Liver (tissue), 8 donors: ENCODE measurements at regions not wholly inside any gene's neighbourhood (a gene's known extent, or its start where the extent isn't known, plus 50 kb on each side); places are given as distances from the start of the nearest gene placed in this dataset.

Source experiments
- DNase-seq: peaks from one replicate; pipeline ENCODE4 v3.0.0-alpha.2; 2017; ENCODE audit warnings: low spot score
- H3K27ac ChIP-seq, 2 donors: one replicate each; pipeline ENCODE4 v1.7.0; 2013; ENCODE audit warnings: inconsistent platforms in 2 of 2, low read length in 2 of 2, control low read depth in 1 of 2, low read depth in 1 of 2, mild to moderate bottlenecking in 1 of 2
- H3K27me3 ChIP-seq, 4 donors: one replicate each; pipeline versions ENCODE4 v1.6.1 to v1.7.0; 2013; ENCODE audit warnings: low read length in 3 of 4, inconsistent platforms in 1 of 4, mild to moderate bottlenecking in 1 of 4, moderate library complexity in 1 of 4; ENCODE audit not compliant: control insufficient read depth in 4 of 4, insufficient read depth in 4 of 4
- H3K36me3 ChIP-seq, 4 donors: one replicate each; pipeline versions ENCODE4 v1.6.1 to v1.7.0; 2013; ENCODE audit warnings: low read length in 3 of 4, mild to moderate bottlenecking in 3 of 4, low read depth in 1 of 4, moderate library complexity in 1 of 4; ENCODE audit not compliant: control insufficient read depth in 4 of 4, insufficient read depth in 3 of 4
- H3K4me1 ChIP-seq, 4 donors: one replicate each; pipeline versions ENCODE4 v1.6.1 to v1.7.0; 2013; ENCODE audit warnings: low read length in 3 of 4, mild to moderate bottlenecking in 3 of 4, moderate library complexity in 1 of 4; ENCODE audit not compliant: control insufficient read depth in 4 of 4, insufficient read depth in 4 of 4
- H3K4me3 ChIP-seq, 3 donors: one replicate each; pipeline versions ENCODE4 v1.6.1 to v1.7.0; 2013; ENCODE audit warnings: low read length in 3 of 3, control low read depth in 1 of 3, low read depth in 1 of 3, mild to moderate bottlenecking in 1 of 3
- H3K9ac ChIP-seq, 2 donors: one replicate each; pipeline ENCODE4 v1.7.0; 2013; ENCODE audit warnings: low read length in 2 of 2, mild to moderate bottlenecking in 2 of 2, moderate library complexity in 2 of 2, control low read depth in 1 of 2, low read depth in 1 of 2
- H3K9me3 ChIP-seq, 4 donors: one replicate each; pipeline versions ENCODE4 v1.6.1 to v1.7.0; 2013; ENCODE audit warnings: low read length in 3 of 4; ENCODE audit not compliant: control insufficient read depth in 4 of 4
- ATF3 ChIP-seq: IDR thresholded peaks from 2 replicates; pipeline ENCODE4 v1.6.1; 2016; ENCODE audit warnings: antibody characterized with exemption
- FOXA1 ChIP-seq: IDR thresholded peaks from 2 replicates; pipeline ENCODE4 v1.6.1; 2016; ENCODE audit warnings: antibody characterized with exemption
- FOXA2 ChIP-seq: IDR thresholded peaks from 2 replicates; pipeline ENCODE4 v1.6.1; 2016; ENCODE audit warnings: antibody characterized with exemption
- HNF4A ChIP-seq, 2 donors: conservative IDR thresholded peaks; 2 replicates each; pipeline ENCODE4 v1.6.1; 2016; ENCODE audit warnings: antibody characterized with exemption in 2 of 2, mild to moderate bottlenecking in 2 of 2
- HNF4G ChIP-seq: IDR thresholded peaks from 2 replicates; pipeline ENCODE4 v1.6.1; 2016; ENCODE audit warnings: antibody characterized with exemption
- JUND ChIP-seq, 2 donors: IDR thresholded peaks; 2 replicates each; pipeline ENCODE4 v1.6.1; 2016; ENCODE audit warnings: antibody characterized with exemption in 2 of 2
- NR2F2 ChIP-seq: IDR thresholded peaks from 2 replicates; pipeline ENCODE4 v1.6.1; 2016; ENCODE audit warnings: antibody characterized with exemption
- RAD21 ChIP-seq, 2 donors: IDR thresholded peaks; 2 replicates each; pipeline ENCODE4 v1.6.1; 2016; ENCODE audit warnings: antibody characterized with exemption in 2 of 2, mild to moderate bottlenecking in 2 of 2
- REST ChIP-seq: IDR thresholded peaks from 2 replicates; pipeline ENCODE4 v1.6.1; 2016; ENCODE audit warnings: antibody characterized with exemption, mild to moderate bottlenecking
- RXRA ChIP-seq, 2 donors: IDR thresholded peaks; 2 replicates each; pipeline ENCODE4 v1.6.1; 2017 to 2018; ENCODE audit warnings: antibody characterized with exemption in 2 of 2, mild to moderate bottlenecking in 1 of 2
- SP1 ChIP-seq: IDR thresholded peaks from 2 replicates; pipeline ENCODE4 v1.6.1; 2018; ENCODE audit warnings: antibody characterized with exemption, mild to moderate bottlenecking
- TAF1 ChIP-seq: conservative IDR thresholded peaks from 2 replicates; pipeline ENCODE4 v1.6.1; 2016; ENCODE audit warnings: antibody characterized with exemption, mild to moderate bottlenecking
- YY1 ChIP-seq: IDR thresholded peaks from 2 replicates; pipeline ENCODE4 v1.6.1; 2016; ENCODE audit warnings: antibody characterized with exemption, mild to moderate bottlenecking
- ZBTB33 ChIP-seq: IDR thresholded peaks from 2 replicates; pipeline ENCODE4 v1.6.1; 2016; ENCODE audit warnings: antibody characterized with exemption
- WGBS: extraction: QIAGEN DNeasy Blood & Tissue Kit; methylation state at CpG from one replicate; pipeline ENCODE4 v1.1.7; 2013; 5-methylcytosine and 5-hydroxymethylcytosine counted together
- TF ChIP-seq, protein P1 (sequence below): fragments of 150-350 bp; IDR thresholded peaks from 2 replicates; pipeline ENCODE4 v1.5.1; 2017; ENCODE audit warnings: improper control_type of control experiment, low read depth, low read length; ENCODE audit not compliant: missing input control
- TF ChIP-seq, protein P2 (sequence below): IDR thresholded peaks from 2 replicates; pipeline ENCODE4 v1.6.1; 2016; ENCODE audit warnings: antibody characterized with exemption
- donor health status: healthy.
- donor health status: healthy.
- donor health status: healthy.
- donor health status: healthy.
- donor health status: healthy.

GRCh38 chr2:133705287-133705686, 137.0 kb upstream of the NCKAP5 start:
- Histone ChIP-seq H3K27ac (no peak overlapping the region), H3K9ac (no peak overlapping the region), H3K36me3 (no peaks in the 10 kb centered on the region), H3K27me3 (no peaks in the 10 kb centered on the region), H3K4me1 (no peaks in the 10 kb centered on the region), H3K4me3 (no peak overlapping the region), H3K9me3 (peaks cover 0 to 4% (median 3%) of the 10 kb centered on the region in 4 donors)
- DNase-seq: no peak
- no peak for TF ChIP-seq RXRA (IDR thresholded peaks at IDR 0.05)
- no peak for TF ChIP-seq NR2F2
- TF ChIP-seq HNF4A (conservative IDR thresholded peaks at IDR 0.05): no peak
- TF ChIP-seq, protein P1, sequence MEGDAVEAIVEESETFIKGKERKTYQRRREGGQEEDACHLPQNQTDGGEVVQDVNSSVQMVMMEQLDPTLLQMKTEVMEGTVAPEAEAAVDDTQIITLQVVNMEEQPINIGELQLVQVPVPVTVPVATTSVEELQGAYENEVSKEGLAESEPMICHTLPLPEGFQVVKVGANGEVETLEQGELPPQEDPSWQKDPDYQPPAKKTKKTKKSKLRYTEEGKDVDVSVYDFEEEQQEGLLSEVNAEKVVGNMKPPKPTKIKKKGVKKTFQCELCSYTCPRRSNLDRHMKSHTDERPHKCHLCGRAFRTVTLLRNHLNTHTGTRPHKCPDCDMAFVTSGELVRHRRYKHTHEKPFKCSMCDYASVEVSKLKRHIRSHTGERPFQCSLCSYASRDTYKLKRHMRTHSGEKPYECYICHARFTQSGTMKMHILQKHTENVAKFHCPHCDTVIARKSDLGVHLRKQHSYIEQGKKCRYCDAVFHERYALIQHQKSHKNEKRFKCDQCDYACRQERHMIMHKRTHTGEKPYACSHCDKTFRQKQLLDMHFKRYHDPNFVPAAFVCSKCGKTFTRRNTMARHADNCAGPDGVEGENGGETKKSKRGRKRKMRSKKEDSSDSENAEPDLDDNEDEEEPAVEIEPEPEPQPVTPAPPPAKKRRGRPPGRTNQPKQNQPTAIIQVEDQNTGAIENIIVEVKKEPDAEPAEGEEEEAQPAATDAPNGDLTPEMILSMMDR: no peak
- no peak for TF ChIP-seq ATF3
- TF ChIP-seq YY1: no peak
- no peak for TF ChIP-seq TAF1
- no peak for TF ChIP-seq HNF4G
- no peak for TF ChIP-seq RAD21 (IDR thresholded peaks at IDR 0.05)
- no peak for TF ChIP-seq JUND (IDR thresholded peaks at IDR 0.05)
- 69% methylated on average over 1 of the region's 1 CpG for WGBS

DNA sequence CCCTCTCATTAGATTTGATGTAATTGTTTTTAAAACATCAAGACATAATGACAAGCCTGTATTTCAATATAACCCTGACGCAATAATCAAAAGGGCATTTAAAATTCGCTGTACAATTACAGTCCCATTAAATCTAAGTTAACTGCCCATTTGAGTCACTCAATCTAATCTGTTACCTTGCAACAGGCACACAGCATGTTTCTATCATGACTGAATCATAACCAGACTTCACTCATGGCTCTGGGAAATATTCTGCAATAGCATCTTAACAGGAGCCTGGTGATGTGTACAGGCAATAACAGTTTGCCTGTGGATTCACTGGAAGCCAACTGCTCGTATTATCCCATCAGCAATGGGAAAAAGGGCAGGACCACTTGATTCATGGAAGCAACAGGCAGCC, 142.3 kb upstream of the NCKAP5 start:
- Histone ChIP-seq H3K4me1 (no peaks in the 10 kb centered on the region), H3K9ac (no peak overlapping the region), H3K27me3 (no peaks in the 10 kb centered on the region), H3K9me3 (peaks cover 0 to 4% (median 3%) of the 10 kb centered on the region in 4 donors), H3K27ac (no peak overlapping the region), H3K4me3 (no peak overlapping the region), H3K36me3 (no peaks in the 10 kb centered on the region)
- 93% methylated on average over 3 of the region's 3 CpGs for WGBS
- TF ChIP-seq SP1 (no peak), FOXA1 (no peak), ATF3 (no peak), REST (no peak), FOXA2 (no peak), RXRA (IDR thresholded peaks at IDR 0.05) (no peak)
- no peak for DNase-seq

DNA sequence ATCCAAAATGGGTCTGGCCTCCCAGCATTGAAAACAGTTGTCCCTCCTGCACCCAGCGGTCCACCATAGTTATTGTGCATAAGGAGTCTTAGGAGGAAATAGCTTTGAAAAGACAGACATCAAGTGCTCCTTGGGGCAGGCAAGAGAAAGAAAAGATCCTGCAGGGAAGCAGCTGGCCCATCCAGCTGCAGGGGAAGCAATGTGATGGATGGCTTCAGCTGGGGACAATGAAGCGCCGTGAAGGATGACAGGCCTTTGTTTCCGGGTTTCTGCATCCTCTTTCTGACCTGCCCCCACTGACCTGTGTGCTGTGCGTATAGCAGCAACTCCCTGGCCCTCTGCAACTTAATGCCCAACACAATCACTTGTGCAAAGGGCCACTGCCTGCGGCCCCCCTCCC, 142.9 kb upstream of the NCKAP5 start:
- H3K36me3 ChIP-seq: no peaks in the 10 kb centered on the region
- H3K9me3 ChIP-seq: peaks cover 0 to 4% (median 3%) of the 10 kb centered on the region in 4 donors
- no peaks in the 10 kb centered on the region for H3K27me3 ChIP-seq
- no peak overlapping the region for H3K4me3 ChIP-seq
- 71% methylated on average over 6 of the region's 6 CpGs for WGBS
- DNase-seq: no peak
- H3K9ac ChIP-seq: no peak overlapping the region
- no peak overlapping the region for H3K27ac ChIP-seq
- H3K4me1 ChIP-seq: no peaks in the 10 kb centered on the region
- TF ChIP-seq HNF4G (no peak), FOXA1 (no peak), JUND (IDR thresholded peaks at IDR 0.05) (no peak), ZBTB33 (no peak), TAF1 (no peak), HNF4A (conservative IDR thresholded peaks at IDR 0.05) (no peak), REST (no peak)
- TF ChIP-seq, protein P2, sequence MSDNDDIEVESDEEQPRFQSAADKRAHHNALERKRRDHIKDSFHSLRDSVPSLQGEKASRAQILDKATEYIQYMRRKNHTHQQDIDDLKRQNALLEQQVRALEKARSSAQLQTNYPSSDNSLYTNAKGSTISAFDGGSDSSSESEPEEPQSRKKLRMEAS: no peak
